KMS-11 (cell line): ENCODE measurements at regions not wholly inside any gene's neighbourhood (a gene's known extent, or its start where the extent isn't known, plus 50 kb on each side); places are given as distances from the start of the nearest gene placed in this dataset.

Experiments used
- H2AFZ ChIP-seq: fragments of 200-600 bp; sonication (generic); 2 replicates; pipeline ENCODE4 v1.6.1; 2016; ENCODE audit warnings: antibody characterized with exemption, mixed run types, low read depth
- H3K27ac ChIP-seq: fragments of 200-600 bp; sonication (generic); 2 replicates; pipeline ENCODE4 v1.6.1; 2016; ENCODE audit warnings: mild to moderate bottlenecking, mixed run types
- H3K27me3 ChIP-seq: fragments of 200-600 bp; sonication (generic); 2 replicates; pipeline ENCODE4 v1.6.1; 2017; ENCODE audit warnings: mild to moderate bottlenecking, low read depth, mixed run types, moderate library complexity; ENCODE audit not compliant: insufficient read depth
- H3K36me3 ChIP-seq: fragments of 200-600 bp; sonication (generic); 2 replicates; pipeline ENCODE4 v1.6.1; 2017; ENCODE audit warnings: mild to moderate bottlenecking, mixed run types; ENCODE audit not compliant: insufficient read depth
- H3K4me1 ChIP-seq: fragments of 200-600 bp; sonication (generic); 2 replicates; pipeline ENCODE4 v1.6.1; 2016; ENCODE audit warnings: mild to moderate bottlenecking, low read depth, mixed run types; ENCODE audit not compliant: poor library complexity, severe bottlenecking
- H3K4me2 ChIP-seq: fragments of 200-600 bp; sonication (generic); 2 replicates; pipeline ENCODE4 v1.7.0; 2016; ENCODE audit warnings: mild to moderate bottlenecking, mixed run types
- H3K4me3 ChIP-seq: fragments of 200-600 bp; sonication (generic); IDR thresholded peaks from 2 replicates; pipeline ENCODE4 v1.6.1; 2017; ENCODE audit warnings: low read depth, low read length, mixed read lengths; ENCODE audit not compliant: insufficient read depth
- H3K79me2 ChIP-seq: fragments of 200-600 bp; sonication (generic); 2 replicates; pipeline ENCODE4 v1.6.1; 2016; ENCODE audit warnings: low read depth, mixed run types; ENCODE audit not compliant: insufficient read depth
- H3K9ac ChIP-seq: fragments of 200-600 bp; sonication (generic); 2 replicates; pipeline ENCODE4 v1.6.1; 2016; ENCODE audit warnings: mild to moderate bottlenecking, mixed run types
- H4K20me1 ChIP-seq: fragments of 200-600 bp; sonication (generic); 2 replicates; pipeline ENCODE4 v1.6.1; 2016; ENCODE audit warnings: mild to moderate bottlenecking, mixed run types; ENCODE audit not compliant: insufficient read depth
- CTCF ChIP-seq: fragments of 200-600 bp; sonication (generic); conservative IDR thresholded peaks from 2 replicates; pipeline ENCODE4 v1.6.1; 2017; ENCODE audit warnings: low read depth, mild to moderate bottlenecking, antibody characterized with exemption, low read length, moderate library complexity, mixed read lengths

GRCh38 chr5:36530215-36530614 lies 76.2 kb upstream of the SLC1A3 start:
- TF ChIP-seq CTCF: no peak
- Histone ChIP-seq H3K9ac (no peak overlapping the region), H3K4me1 (no peaks in the 10 kb centered on the region), H3K4me2 (no peak overlapping the region), H2AFZ (no peak overlapping the region), H3K4me3 (no peak overlapping the region), H3K79me2 (no peaks in the 10 kb centered on the region), H4K20me1 (no peaks in the 10 kb centered on the region), H3K27me3 (no peaks in the 10 kb centered on the region), H3K27ac (no peak overlapping the region), H3K36me3 (no peaks in the 10 kb centered on the region)

- H3K36me3 ChIP-seq: no peaks in the 10 kb centered on the region
- H3K9ac ChIP-seq: no peak overlapping the region
- no peak overlapping the region for H2AFZ ChIP-seq
- no peaks in the 10 kb centered on the region for H3K79me2 ChIP-seq
- H3K27me3 ChIP-seq: no peaks in the 10 kb centered on the region
- H3K4me2 ChIP-seq: no peak overlapping the region
- H3K27ac ChIP-seq: no peak overlapping the region
- H4K20me1 ChIP-seq: no peaks in the 10 kb centered on the region
- no peak for TF ChIP-seq CTCF
- H3K4me3 ChIP-seq: no peak overlapping the region
- no peaks in the 10 kb centered on the region for H3K4me1 ChIP-seq
Observed at GRCh38 chr5:36531401-36531800, 75.0 kb upstream of the SLC1A3 start.

GRCh38 chr5:36535378-36535777 lies 71.0 kb upstream of the SLC1A3 start:
- Histone ChIP-seq H3K9ac (no peak overlapping the region), H2AFZ (no peak overlapping the region), H3K27ac (no peak overlapping the region), H3K27me3 (no peaks in the 10 kb centered on the region), H4K20me1 (no peaks in the 10 kb centered on the region), H3K4me1 (no peaks in the 10 kb centered on the region), H3K79me2 (no peaks in the 10 kb centered on the region), H3K4me3 (no peak overlapping the region), H3K4me2 (no peak overlapping the region), H3K36me3 (no peaks in the 10 kb centered on the region)
- TF ChIP-seq CTCF: no peak

- TF ChIP-seq CTCF: no peak
- Histone ChIP-seq H4K20me1 (no peaks in the 10 kb centered on the region), H3K4me3 (no peak overlapping the region), H3K9ac (no peak overlapping the region), H3K79me2 (no peaks in the 10 kb centered on the region), H2AFZ (no peak overlapping the region), H3K27ac (no peak overlapping the region), H3K4me2 (no peak overlapping the region), H3K36me3 (no peaks in the 10 kb centered on the region), H3K27me3 (no peaks in the 10 kb centered on the region), H3K4me1 (no peaks in the 10 kb centered on the region)
Observed at GRCh38 chr5:36535859-36536615, 70.4 kb upstream of the SLC1A3 start.
